ENCODE measurements at regions not wholly inside any gene's neighbourhood (a gene's known extent, or its start where the extent isn't known, plus 50 kb on each side); places are given as distances from the start of the nearest gene placed in this dataset.

DNA sequence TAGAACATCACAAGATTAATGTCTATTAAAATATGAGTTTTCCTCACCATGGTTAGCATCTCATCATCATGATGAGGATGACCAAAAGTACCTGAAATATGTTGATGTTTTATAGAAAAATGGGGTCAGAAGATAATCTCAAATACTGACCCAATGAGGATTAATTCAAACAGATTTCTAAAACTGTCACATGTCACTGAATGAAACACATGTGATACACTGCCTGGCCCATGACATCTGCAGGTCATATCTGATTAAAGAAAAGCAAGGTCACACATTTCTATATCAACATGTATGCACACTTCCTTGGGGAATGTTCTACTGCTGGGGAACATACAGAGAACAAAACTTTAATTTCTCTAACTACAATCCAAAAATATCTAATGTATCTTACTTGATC lies 470.6 kb upstream of the ADGRL2 start:
- no peaks in the 10 kb centered on the region for H3K27me3 ChIP-seq (ENCODE audit: control insufficient read depth in 1 of 2, insufficient read depth in 2 of 2, low read length in 2 of 2)
- TF ChIP-seq, protein P1, sequence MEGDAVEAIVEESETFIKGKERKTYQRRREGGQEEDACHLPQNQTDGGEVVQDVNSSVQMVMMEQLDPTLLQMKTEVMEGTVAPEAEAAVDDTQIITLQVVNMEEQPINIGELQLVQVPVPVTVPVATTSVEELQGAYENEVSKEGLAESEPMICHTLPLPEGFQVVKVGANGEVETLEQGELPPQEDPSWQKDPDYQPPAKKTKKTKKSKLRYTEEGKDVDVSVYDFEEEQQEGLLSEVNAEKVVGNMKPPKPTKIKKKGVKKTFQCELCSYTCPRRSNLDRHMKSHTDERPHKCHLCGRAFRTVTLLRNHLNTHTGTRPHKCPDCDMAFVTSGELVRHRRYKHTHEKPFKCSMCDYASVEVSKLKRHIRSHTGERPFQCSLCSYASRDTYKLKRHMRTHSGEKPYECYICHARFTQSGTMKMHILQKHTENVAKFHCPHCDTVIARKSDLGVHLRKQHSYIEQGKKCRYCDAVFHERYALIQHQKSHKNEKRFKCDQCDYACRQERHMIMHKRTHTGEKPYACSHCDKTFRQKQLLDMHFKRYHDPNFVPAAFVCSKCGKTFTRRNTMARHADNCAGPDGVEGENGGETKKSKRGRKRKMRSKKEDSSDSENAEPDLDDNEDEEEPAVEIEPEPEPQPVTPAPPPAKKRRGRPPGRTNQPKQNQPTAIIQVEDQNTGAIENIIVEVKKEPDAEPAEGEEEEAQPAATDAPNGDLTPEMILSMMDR (IDR thresholded peaks at IDR 0.05) = no peak
- Mint-ChIP-seq H3K9me3 (no peaks in the 10 kb centered on the region), H3K4me1 (ENCODE audit: low read depth) (no peaks in the 10 kb centered on the region), H3K27ac (no peak overlapping the region), H3K36me3 (ENCODE audit: low read depth) (no peaks in the 10 kb centered on the region), H3K27me3 (no peaks in the 10 kb centered on the region), H3K4me3 (no peak overlapping the region)
- no peak for ATAC-seq (ENCODE audit: poor library complexity)
- no peak overlapping the region for H3K27ac ChIP-seq (ENCODE audit: low read depth in 1 of 2, low read length in 2 of 2)
- no peak overlapping the region for H3K4me3 ChIP-seq (ENCODE audit: low read length)
- CTCF ChIA-PET = no interaction called here
- DNase-seq = no peak
- POLR2A ChIA-PET = no interaction called here
- no peaks in the 10 kb centered on the region for H3K9me3 ChIP-seq (ENCODE audit: control insufficient read depth in 1 of 2, insufficient read depth in 1 of 2, low read length in 2 of 2)
- no peaks in the 10 kb centered on the region for H3K36me3 ChIP-seq (ENCODE audit: insufficient read depth, low read length)
- intact Hi-C loops (cut with DNase I, micrococcal nuclease) = no loop called here
- H3K4me1 ChIP-seq (ENCODE audit: insufficient read depth, low read length) = no peaks in the 10 kb centered on the region

DNA sequence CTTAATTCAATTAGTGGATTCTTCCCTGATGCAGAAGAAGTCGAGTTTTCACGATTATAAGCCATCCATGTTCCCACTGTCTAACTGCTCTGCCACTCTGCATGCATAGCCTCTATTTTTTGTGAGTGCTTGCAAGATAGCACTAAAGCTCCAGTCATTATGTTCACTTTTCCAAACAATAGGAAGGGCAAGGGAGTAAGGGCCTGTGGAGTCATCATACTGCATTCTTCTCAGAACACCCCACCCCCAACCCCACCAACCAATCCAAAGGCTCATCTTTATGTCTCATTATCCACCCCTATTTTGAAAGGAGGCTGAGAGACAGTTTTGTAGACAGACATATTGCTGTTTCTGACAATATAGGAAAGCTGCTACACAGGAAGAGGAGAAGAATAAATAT lies 471.7 kb upstream of the ADGRL2 start:
- CTCF ChIA-PET = no interaction called here

DNA sequence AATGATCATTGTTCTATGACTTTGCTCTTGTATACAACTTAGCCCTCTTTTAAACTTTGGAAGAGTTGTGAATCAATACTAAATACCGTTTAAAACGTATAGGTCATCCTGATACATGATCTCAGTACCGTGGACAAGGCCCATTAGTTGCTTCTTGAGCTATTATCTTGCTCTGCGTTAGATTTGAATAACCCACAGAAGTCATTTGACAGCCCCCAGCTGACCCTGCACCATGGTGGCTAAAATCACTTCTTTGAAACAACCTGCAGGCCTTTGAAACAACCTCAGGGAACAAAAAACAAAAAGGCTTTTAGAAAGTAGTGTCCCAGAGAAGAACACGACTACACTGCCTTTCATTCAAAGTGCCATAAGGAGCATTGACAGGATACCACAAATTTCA lies 473.0 kb upstream of the ADGRL2 start:
- POLR2A ChIA-PET = no interaction called here

More for the DNA sequence above, 471.7 kb upstream of the ADGRL2 start:
- Mint-ChIP-seq H3K27me3 (no peaks in the 10 kb centered on the region), H3K4me1 (ENCODE audit: low read depth) (no peaks in the 10 kb centered on the region), H3K27ac (no peak overlapping the region), H3K36me3 (ENCODE audit: low read depth) (no peaks in the 10 kb centered on the region), H3K9me3 (no peaks in the 10 kb centered on the region), H3K4me3 (no peak overlapping the region)
- DNase-seq = no peak
- H3K27ac ChIP-seq (ENCODE audit: low read depth in 1 of 2, low read length in 2 of 2) = no peak overlapping the region
- peaks cover 0 to 4% of the 10 kb centered on the region in 2 experiments for H3K9me3 ChIP-seq (ENCODE audit: control insufficient read depth in 1 of 2, insufficient read depth in 1 of 2, low read length in 2 of 2)
- ATAC-seq (ENCODE audit: poor library complexity) = no peak
- TF ChIP-seq, protein P1 (IDR thresholded peaks at IDR 0.05) = no peak
- no peaks in the 10 kb centered on the region for H3K36me3 ChIP-seq (ENCODE audit: insufficient read depth, low read length)
- no peaks in the 10 kb centered on the region for H3K4me1 ChIP-seq (ENCODE audit: insufficient read depth, low read length)
- POLR2A ChIA-PET = no interaction called here
- intact Hi-C loops (cut with DNase I, micrococcal nuclease) = no loop called here
- H3K27me3 ChIP-seq (ENCODE audit: control insufficient read depth in 1 of 2, insufficient read depth in 2 of 2, low read length in 2 of 2) = no peaks in the 10 kb centered on the region
- H3K4me3 ChIP-seq (ENCODE audit: low read length) = no peak overlapping the region

More for the DNA sequence above, 473.0 kb upstream of the ADGRL2 start:
- Mint-ChIP-seq H3K36me3 (ENCODE audit: low read depth) (no peaks in the 10 kb centered on the region), H3K27ac (no peak overlapping the region), H3K27me3 (no peaks in the 10 kb centered on the region), H3K4me1 (ENCODE audit: low read depth) (no peaks in the 10 kb centered on the region), H3K4me3 (no peak overlapping the region), H3K9me3 (no peaks in the 10 kb centered on the region)
- ATAC-seq (ENCODE audit: poor library complexity) = no peak
- TF ChIP-seq, protein P1 (IDR thresholded peaks at IDR 0.05) = no peak
- H3K4me1 ChIP-seq (ENCODE audit: insufficient read depth, low read length) = no peaks in the 10 kb centered on the region
- no peaks in the 10 kb centered on the region for H3K36me3 ChIP-seq (ENCODE audit: insufficient read depth, low read length)
- CTCF ChIA-PET = no interaction called here
- no peak for DNase-seq
- no peak overlapping the region for H3K27ac ChIP-seq (ENCODE audit: low read depth in 1 of 2, low read length in 2 of 2)
- no peak overlapping the region for H3K4me3 ChIP-seq (ENCODE audit: low read length)
- H3K27me3 ChIP-seq (ENCODE audit: control insufficient read depth in 1 of 2, insufficient read depth in 2 of 2, low read length in 2 of 2) = no peaks in the 10 kb centered on the region
- intact Hi-C loops (cut with DNase I, micrococcal nuclease) = no loop called here
- peaks cover 0 to 4% of the 10 kb centered on the region in 2 experiments for H3K9me3 ChIP-seq (ENCODE audit: control insufficient read depth in 1 of 2, insufficient read depth in 1 of 2, low read length in 2 of 2)
